Stimulated activated naive CD4-positive, alpha-beta T cell treated with Interleukin-2 at 50 U/mL for 16 hours (primary cell): ENCODE measurements at regions not wholly inside any gene's neighbourhood (a gene's known extent, or its start where the extent isn't known, plus 50 kb on each side); places are given as distances from the start of the nearest gene placed in this dataset.

ENCODE experiments used
- DNase-seq: peaks from one replicate; lab custom pipeline; 2025; lab: John Stamatoyannopoulos, UW

DNA sequence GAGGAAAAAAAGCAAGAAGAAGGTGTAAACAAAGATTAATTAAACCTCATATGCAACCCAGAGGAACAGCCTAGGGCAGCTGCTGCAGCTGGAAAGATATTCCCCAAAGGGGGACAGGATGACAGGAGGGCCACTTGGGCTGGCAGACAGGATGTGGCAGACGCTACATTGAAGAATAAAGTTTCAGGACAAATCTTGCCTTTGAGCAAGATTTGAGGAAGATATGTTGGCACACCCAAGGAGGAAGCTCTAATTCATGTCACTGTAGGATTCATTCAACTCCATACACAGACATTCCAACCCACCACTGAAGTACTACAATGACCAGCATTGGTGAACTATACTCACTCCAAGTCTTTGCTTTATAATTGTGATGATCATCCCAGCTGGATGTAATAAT is 504.0 kb downstream of the SHQ1 start:
- no peak for DNase-seq

DNA sequence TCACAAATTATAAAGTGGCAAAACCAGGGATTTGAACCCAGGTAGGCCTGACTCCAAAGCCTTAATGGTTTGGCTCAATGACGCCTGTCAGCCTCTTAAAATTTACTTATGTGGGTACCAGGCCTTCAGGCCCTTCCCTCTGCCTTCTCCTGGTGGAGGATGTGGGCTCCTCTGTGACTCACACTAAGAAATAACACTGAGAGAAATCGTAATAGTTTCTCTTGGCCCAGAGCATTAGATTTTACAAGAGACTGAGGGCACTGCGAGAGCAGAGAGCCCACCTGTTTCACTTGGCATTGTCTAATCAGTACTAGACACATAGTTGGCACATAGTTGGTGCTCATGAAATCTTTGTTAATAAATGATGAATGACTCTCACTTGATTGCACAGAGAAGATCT is 505.2 kb downstream of the SHQ1 start:
- no peak for DNase-seq

DNA sequence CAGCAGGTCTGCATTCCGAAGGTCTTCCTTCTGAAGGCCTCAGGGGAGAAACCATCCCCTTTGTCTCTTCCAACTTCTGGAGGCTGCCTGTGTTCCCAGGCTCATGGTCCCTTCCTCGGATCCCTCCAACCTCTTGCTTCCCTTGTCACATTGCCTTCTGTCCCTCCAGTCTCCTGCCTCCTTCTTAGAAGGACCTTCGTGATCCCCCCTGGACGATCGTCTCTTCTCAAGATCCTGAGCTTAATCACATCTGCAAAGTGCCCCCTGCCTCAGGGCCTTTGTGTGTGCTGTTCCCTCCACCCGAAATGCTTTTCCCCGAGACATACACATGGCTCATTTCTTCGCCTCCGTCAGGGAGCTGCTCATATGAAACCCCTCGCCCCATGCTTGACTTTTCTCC is 505.8 kb downstream of the SHQ1 start:
- no peak for DNase-seq

DNA sequence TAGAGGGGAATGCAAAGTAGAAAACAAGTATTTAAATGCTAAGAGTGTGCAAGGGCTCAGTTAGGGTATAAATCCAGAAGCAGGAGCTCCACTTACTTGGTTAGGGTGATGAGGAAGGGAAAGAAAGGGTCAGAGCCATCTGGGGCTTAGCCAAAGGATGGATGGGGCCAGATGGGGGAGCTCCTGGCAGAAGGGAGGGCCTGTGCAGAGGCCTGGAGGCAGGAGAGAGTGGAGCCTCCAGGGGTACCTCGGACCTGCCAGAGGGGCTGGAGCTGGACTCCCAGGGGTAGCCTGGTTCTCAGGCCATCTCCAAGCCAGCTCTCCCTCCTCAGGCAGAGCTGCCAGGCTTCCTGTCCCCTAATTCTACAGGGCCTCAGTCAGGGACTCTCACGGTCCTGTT is 506.3 kb downstream of the SHQ1 start:
- DNase-seq, result no peak

DNA sequence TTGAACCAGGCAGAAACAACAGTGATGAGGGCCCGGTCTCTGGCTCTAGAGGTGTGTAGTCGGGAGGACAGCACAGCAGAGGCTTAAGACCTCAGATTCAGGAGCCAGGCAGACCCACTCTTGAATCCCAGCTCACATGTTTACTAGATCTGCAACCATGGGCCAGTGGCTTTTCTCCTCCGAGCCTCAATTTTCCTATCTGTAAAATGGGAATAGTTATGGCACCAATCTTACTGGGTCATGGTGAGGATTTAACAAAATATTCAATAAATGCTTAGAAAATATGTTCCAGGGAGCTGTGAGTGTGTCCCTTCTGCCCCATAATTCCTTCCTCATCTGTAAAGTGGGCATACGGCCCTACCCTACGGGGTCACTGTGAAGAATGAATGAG is 506.9 kb downstream of the SHQ1 start:
- DNase-seq, result no peak

DNA sequence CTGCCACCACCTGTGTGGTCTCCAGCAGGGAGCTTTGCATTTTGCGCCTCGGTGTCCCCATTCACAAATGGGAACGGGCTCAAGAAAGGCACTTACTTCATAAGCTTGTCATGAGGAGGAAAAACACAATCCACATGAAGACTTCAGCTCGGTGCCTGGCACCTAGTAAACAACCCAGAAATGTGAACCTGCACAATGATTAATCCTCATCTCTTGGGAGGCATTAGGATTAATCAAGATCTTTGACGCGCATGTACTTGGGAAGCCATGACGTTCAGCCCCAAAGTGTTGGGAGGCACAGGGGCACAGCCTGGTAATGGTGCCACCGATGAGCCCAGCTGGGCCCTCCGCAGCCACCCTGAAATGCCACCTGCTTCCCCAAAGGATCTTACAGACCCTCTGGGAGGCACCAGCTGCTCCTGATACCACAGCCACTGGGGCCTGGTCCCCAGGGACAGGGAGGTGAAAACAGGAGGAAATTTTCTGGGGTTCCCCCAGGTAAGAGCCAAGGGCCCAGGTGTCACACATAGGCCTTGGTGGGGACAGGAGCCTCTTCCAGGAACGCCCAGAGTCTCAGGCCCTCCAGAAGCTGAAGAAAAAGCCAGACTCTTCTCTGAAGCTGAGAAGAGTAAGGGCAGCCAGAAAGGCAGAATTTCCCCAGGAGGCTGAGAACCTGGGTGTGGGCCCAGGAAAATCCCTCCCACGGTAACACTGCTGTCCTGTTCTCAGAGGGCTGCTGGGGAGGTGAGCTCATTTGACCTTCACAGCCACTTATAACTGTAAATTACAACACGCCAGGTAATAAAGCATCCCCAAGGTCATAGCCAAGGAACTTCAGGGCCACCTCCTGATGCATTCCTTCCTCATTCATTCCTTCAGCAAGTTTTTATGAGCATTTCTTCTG is 507.5 kb downstream of the SHQ1 start:
- no peak for DNase-seq

DNA sequence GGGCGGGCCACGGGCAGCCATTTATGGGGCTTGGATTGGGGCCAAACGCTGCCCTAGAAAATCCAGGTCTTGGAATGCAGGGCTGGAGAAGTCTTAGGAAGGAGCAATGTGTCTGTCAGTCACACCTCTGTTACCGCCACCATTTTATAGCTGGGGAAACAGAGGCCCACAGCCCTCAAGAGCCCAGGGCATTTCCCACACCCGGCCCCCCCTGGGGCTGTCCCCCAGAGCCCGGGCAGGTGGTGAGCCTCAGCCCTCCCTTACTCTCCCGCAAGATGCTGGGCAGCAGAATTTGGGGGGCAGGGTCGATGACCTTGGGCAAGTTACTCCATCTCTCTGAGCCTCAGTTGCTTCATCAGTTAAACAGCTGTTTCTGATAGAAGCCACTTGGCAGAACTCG is 508.2 kb downstream of the SHQ1 start:
- no peak for DNase-seq

DNA sequence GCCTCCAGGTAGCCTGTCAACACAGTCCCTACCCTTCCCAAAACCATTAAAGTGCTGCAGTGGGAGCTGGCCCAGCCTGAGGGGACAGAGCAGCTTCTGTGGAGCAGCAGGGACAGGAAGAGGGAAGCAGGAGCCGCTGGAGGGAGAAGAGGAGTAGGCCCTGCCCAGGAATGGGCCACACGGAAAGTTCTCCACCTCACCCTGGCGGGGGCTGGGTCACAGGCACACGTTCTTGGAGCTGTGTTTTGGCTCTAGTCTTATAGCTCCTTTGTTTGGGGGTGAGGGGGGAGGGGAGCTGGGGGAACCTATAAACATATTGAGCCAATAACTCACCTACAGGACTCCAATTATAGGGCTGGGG is 508.6 kb downstream of the SHQ1 start:
- DNase-seq, result no peak

DNA sequence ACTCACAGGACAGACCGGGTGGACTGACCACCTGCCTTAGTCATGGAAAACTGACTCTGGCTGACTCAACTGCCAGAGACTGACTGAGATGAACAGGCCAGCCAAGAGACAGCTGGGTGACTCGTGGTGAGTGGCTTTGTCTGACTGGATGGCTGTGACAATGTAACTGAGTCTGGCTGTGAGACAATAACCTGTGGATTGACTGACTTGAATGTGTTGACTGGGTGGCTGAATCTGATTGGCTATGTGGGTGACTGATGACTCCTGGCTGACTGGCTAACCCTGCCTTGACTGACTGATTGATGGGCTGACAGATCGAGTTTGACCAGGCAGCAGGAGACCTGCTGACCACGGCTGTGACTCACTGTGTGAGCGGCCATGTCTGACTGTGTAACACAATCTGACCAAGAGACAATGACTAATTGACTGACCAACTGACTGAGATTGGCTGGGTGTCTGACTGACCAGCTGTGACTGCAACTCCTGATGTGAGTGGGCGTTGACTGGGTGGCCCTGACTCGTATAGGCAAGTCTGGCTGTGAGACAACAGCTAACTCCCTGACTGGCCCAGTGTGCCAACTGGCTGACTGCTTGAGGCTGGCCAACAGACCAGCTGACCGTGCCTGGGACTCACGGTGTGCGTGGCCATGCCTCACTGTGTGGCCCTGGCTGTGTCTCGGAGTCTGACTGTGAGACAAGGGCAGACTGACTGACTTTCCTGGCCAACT is 509.1 kb downstream of the SHQ1 start:
- peak; percentile 72 for DNase-seq

DNA sequence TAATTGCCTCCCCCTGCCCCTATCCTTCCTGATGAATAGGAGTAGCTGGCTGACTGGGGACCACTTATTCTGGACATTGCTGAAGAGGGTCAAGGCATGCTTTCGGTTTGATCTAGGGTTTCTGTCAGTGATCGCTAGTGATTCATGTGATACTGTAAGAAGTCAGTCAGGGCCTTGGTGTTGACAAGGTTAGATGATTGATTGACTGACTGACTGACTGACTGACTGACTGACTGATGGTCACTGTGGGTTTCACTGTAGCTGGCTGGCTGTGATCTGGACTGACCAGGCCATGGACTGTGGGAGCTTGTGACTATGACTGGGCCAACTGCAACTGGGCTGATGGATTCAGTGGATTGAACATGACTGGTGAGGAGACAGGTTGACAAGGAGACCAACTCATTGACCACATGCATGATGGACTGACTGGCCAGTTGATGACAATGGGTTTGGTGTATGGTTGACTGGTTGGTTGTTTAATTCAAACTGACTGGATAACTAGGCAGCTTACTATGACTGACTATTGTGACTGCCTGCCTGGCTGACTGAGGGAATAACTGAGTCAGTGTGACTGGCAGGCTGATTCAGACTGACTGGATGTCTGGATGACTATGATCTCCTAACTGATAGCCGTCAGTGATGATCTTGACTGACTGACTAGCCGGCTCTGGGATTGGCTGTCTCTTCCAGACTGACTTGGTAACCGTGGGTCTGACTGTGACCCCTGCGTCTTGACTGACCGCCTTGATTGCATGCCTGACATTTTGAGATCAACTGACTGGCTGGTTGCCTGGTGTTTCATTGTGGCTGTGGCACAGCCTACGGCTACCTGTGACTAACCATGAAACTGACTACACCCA is 509.9 kb downstream of the SHQ1 start:
- peak; percentile 72 for DNase-seq

DNA sequence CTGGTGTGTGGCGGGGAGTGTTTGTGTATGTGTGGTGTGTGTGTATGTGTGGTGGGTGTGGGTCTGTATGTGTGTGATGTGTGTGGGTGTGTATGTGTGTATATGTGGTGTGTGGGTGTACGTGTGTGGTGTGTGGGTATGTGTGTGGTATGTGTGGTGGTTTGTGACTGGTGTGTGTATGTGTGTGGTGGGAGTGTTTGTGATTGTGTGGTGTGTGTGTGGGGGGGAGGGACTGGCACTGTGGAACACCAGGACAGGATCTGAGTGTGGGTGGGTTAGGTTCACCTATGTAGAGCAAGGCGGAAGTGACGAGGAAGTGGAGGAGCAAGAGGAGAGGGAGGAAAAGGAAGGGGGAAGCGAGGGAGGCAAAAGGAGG is 510.8 kb downstream of the SHQ1 start:
- no peak for DNase-seq

DNA sequence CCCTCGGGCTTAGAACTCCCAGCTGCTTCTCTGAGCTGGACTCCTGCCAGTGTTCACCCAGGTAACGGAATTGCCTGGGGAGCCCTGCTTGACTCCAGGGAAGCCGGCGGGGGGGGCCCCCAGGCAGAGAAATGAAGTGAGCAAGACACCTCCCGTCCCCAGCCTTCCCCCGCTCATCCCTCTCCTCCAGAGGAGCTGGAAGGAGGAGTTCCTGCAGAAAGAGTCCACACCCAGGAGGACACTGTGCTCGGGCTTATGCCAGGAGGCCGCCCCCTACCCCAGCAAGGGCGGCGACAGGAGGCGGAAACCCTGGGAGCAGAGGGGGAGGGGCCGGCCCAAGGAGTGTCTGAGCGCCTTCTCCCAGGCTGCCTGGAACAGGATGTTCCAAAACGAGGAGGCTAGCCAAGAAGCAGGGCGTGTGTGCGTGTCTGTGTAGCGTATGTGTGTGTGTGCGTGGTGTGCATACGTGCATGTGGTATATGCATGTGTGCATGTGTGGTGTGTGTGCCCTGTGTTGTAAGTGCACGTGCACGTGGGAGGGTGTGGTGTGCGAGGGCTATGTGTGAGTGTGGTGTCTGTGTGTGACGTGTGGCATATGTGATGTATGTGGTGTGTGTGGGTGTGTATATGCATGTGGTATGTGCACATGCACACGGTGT is 511.3 kb downstream of the SHQ1 start:
- no peak for DNase-seq

DNA sequence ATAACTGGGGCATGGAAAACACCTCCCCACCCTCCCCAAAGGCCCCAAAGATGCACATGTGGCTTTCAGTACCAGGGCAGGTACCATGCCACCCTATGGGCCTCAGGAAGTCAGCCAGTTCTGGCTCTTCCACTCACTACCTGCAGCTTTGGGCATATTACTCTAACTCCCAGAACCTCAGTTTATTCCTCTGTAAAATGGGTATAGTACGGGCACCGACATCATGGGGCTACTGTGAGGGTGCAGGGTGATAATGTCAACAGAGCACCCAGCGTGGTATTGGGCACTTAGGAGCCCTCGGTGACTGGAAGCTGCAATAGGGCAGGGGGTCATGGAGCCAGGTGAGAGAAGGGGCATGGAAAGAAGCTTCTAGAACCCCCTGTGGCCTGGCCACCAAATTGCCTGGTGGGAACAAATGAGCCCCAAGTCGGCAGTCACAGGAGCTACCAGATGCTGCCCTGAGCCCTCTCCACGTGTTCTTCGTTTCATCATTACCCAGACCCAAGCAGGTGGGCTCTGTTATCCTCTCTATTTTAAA is 512.1 kb downstream of the SHQ1 start:
- DNase-seq, result no peak

DNA sequence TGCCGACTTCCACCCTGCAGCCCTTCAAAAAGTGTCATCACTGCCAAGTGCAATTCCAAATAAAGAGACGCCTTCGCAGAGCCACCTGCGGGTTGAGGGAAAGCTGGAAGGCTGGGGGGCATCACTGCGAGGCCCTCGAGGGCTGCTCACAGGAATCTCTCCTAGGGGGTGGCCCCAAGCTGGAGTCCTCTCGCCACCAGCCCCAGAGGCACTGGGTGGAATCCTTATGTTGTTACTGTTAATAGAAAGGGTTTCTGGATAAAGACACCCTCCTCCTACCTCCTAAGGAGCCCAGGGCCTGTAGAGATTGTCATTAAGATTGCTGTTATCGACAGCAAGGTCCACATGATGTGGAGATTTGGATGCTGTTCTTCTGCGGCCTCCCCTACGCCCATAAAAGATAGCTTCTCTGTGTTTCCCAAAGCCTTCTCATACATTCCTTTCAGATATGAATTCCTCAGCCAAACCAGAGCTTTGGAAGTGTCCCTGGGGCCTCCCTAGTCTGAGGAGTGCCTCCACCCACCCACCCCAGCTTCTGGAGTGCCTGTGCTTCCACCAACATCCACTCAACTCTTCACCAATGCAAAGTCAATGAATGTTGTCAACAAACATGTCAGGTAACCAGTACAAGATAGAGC is 512.7 kb downstream of the SHQ1 start:
- no peak for DNase-seq

DNA sequence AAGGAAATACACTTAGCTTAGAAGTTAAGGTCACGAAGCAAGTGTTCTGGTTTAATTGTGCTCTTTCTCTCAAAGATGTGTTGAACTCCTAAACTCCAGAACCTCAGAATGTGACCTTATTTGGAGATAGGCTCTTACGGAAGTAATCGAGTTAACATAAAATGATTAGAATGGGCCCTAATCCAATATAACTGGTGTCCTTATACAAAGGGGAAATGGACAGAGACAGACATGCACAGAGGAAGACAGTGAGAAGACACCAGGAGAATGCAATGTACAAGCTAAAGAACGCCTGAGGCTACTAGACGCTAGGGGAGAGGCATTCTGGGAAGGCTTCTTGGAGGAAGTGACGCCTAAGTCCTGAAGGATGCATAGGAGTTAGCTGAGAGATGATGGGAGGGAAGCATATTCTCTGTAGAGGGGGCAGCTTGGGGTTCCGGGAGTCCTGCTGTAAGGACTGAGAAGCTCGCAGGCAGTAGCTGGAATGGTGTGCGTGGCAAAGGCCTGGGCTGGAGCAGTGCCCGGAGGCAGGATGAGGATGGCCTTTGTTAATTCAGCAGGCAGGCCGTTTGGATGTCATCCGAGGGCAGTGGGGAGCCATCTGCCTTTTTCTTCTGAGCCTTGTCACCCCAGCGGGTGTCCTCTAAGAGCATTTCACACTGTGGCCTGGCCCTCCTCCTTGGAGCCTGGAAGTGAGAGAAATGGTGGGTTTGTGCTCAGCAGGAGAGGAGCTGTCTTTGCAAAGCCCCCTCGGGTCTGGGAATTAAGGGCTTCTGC is 513.4 kb downstream of the SHQ1 start:
- no peak for DNase-seq

DNA sequence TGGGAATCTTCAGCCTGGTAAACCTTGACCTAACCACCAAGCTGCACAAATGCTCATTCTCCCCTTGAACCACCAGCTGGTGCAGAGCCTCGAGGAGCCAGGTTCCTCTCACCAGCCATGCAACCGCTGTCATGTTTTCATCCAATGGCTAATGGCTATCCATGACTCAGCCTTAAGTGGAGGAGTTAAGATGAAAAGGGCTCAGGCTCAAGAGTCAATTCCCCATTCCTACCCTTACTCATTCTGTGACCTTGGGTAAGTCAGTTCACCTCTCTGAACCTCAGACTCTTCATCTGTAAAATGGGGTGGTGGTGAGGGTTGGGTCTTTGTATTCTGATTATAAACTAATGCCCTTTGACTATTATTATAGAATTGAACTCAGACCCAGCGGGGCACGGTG is 515.6 kb downstream of the SHQ1 start:
- DNase-seq, result no peak

DNA sequence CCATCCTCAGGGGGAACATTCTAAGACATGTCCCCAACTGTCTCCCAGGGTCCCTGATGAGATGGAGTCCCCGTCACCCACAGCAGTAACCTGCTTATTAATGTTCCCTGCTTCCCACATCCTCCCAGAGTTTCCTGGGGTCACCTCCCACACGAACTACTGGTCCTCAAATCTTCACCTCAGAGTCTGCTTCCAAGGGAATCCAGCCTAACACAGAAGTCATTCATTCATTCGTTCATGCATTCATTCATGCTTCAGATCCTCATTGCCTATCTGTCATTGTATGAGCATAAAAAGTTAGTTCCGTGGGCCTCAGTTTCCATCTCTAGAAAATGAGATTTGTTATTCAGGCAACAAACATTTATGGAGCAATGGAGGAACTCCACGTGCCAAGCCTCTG is 516.2 kb downstream of the SHQ1 start:
- DNase-seq, result no peak

DNA sequence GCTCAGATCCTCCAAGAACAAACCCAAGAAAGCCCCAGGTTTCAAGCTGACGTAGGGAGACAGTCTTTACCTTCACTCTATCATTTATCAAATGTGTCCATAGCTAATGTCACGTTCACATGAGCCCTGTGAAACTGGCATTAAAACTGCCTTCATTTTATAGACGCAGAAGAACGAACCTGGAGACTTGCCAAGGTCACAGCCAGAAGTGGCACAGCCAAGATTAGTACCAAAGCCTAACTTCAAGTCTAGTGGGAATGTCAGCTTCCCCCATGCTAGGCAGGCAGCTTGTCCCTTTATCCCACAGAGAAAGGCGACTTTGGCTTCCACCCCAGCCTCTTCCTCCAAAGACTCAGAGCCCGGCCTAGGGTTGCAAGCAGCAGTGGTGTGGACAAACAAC is 517.2 kb downstream of the SHQ1 start:
- no peak for DNase-seq

DNA sequence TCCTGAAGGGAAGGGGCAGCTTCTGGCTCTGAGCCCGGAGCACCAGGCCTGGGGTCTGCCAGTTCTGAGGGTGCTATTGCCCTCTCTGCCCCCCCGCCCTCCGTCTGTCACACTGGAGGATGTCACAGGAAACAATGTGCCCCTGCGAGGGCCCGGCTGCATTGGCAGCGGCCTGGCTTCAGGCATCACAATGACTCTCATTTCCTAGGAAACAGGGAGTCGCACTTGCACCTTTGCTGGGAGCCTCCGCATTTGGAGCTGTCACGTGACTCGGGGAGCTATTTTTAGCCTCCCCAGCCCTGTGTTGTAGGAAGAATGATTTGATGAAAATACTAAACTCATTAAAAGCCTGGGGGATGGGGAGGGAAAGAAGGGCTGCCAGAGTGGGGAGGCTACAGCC is 518.9 kb downstream of the SHQ1 start:
- DNase-seq, result no peak

DNA sequence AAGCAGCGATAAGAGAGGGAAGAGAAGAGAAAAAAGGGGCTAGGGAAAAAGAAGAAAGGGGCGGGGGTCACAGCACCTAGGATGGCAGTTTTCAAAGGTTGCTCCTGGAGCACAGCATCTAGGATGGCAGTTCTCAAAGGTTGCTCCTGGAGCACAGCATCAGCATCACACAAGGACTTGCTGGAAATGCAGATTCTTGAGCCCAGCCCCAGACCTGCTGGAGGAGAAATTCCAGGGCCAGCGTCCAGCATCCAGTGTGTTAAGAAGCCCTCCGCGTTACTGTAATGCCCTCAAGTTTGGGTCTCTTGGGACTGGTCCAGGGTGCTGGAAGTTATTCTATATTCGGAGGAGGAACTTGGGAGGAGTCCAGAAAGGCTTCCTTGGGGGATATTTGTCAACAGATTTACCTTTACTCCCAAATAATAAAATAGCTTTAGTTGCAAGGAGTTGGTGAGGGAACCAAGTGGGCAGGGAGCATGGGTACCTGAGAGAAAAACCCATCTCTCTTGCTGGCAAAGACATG is 519.4 kb downstream of the SHQ1 start:
- no peak for DNase-seq
